BLaER1 treated with 17β-estradiol and CSF1 and Interleukin-3, amounts not matched to agents 10 nM and 100 nM (cell line): ENCODE measurements at regions not wholly inside any gene's neighbourhood (a gene's known extent, or its start where the extent isn't known, plus 50 kb on each side); places are given as distances from the start of the nearest gene placed in this dataset.

Experiments
- H3K27ac ChIP-seq, 11 experiments: shearing (Covaris generic); formaldehyde crosslinking; 2 replicates each; pipeline ENCODE4 v1.8.1; 2022
- H3K27me3 ChIP-seq, 11 experiments: shearing (Covaris generic); formaldehyde crosslinking; 2 replicates each; pipeline ENCODE4 v1.8.1; 2022
- H3K36me3 ChIP-seq, 11 experiments: shearing (Covaris generic); formaldehyde crosslinking; 2 replicates each; pipeline ENCODE4 v1.8.1; 2022
- H3K4me1 ChIP-seq, 10 experiments: shearing (Covaris generic); formaldehyde crosslinking; 2 replicates each; pipeline ENCODE4 v1.8.1; 2022
- H3K4me2 ChIP-seq, 11 experiments: shearing (Covaris generic); formaldehyde crosslinking; 2 replicates each; pipeline ENCODE4 v1.8.1; 2022
- H3K4me3 ChIP-seq, 10 experiments: shearing (Covaris generic); formaldehyde crosslinking; 2 replicates each; pipeline ENCODE4 v1.8.1; 2022
- H3K9ac ChIP-seq, 11 experiments: shearing (Covaris generic); formaldehyde crosslinking; 2 replicates each; pipeline ENCODE4 v1.8.1; 2022
- H3K9me3 ChIP-seq, 11 experiments: shearing (Covaris generic); formaldehyde crosslinking; replicated peaks in 1 of 11; 2 replicates each; pipeline ENCODE4 v1.8.1; 2022
- H4K20me1 ChIP-seq, 11 experiments: shearing (Covaris generic); formaldehyde crosslinking; 2 replicates each; pipeline ENCODE4 v1.8.1; 2022
- Cebpa-rat ChIP-seq, 11 experiments: shearing (Covaris generic); IDR thresholded peaks; 2 replicates each; pipeline ENCODE4 v1.8.1; 2022

DNA sequence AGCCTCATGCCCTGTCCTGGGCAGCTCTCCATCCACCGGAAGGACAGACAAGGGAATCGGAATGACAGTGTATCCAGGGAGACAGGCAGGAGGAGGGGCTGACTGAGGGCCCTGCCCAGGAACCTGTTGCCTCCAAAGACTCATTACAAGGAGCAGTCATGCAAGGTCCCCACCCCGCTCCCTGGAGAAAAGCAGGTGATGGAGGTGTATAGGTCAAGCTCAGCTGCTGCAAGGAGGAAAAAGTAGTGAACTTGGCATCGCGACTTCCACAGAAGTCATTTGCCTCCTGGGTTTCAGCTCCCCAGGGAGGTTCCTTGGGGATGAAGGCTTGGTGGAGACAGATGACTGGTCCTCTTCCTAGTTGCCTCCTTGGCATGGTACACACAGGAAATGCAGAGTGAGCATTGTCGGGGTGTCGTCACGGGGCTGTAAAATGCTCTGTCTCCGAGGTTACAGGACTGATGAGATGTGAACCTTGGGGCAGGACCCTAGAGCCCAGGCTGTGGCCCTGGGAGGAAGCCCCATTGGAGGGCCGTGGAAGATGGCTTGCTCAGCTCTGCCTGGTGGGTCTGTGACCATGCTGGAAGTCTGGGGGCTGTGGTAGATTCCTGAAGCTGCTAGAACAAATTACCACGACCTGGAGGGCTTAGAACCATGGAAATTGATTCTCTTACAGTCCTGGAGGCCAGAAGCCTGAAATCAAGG, 219.6 kb upstream of the C1orf174 start:
- peaks cover 0 to 7% (median 0%) of the 10 kb centered on the region in 11 experiments; a peak in 1 of 22 replicates for H3K27me3 ChIP-seq
- H3K4me1 ChIP-seq, result peaks cover 0 to 10% (median 7%) of the 10 kb centered on the region in 10 experiments; a peak in 7 of 20 replicates
- no peak for TF ChIP-seq Cebpa-rat (IDR thresholded peaks at IDR 0.05)
- no peak overlapping the region for H3K9ac ChIP-seq
- no peaks in the 10 kb centered on the region for H3K36me3 ChIP-seq
- H3K27ac ChIP-seq, result no peak overlapping the region
- H3K4me3 ChIP-seq, result no peak overlapping the region
- H3K4me2 ChIP-seq, result peak overlapping the region in 6 of 11 experiments; percentile 19 to 42 (median 38); a peak in 9 of 22 replicates
- no peaks in the 10 kb centered on the region for H4K20me1 ChIP-seq
- H3K9me3 ChIP-seq, result peaks cover 5 to 12% (median 7%) of the 10 kb centered on the region in 11 experiments; a peak in 20 of 22 replicates

- TF ChIP-seq Cebpa-rat (IDR thresholded peaks at IDR 0.05), result no peak
- Histone ChIP-seq H3K4me1 (peaks cover 0 to 10% (median 7%) of the 10 kb centered on the region in 10 experiments; a peak in 7 of 20 replicates), H3K9ac (no peak overlapping the region), H3K4me2 (no peak overlapping the region), H3K27ac (no peak overlapping the region), H3K4me3 (no peak overlapping the region), H3K9me3 (peaks cover 0 to 1% (median 0%) of the 10 kb centered on the region in 11 experiments; a peak in 3 of 22 replicates), H3K27me3 (peaks cover 0 to 7% (median 0%) of the 10 kb centered on the region in 11 experiments; a peak in 1 of 22 replicates), H4K20me1 (no peaks in the 10 kb centered on the region), H3K36me3 (no peaks in the 10 kb centered on the region)
Measured at GRCh38 chr1:4120557-4121292, 220.7 kb upstream of the C1orf174 start.

- Histone ChIP-seq H3K4me1 (peaks cover 0 to 10% (median 7%) of the 10 kb centered on the region in 10 experiments; a peak in 7 of 20 replicates), H3K36me3 (no peaks in the 10 kb centered on the region), H3K4me3 (no peak overlapping the region), H3K27me3 (peaks cover 0 to 7% (median 0%) of the 10 kb centered on the region in 11 experiments; a peak in 1 of 22 replicates), H3K9me3 (no peaks in the 10 kb centered on the region; a peak in 1 of 22 replicates), H4K20me1 (no peaks in the 10 kb centered on the region), H3K27ac (no peak overlapping the region), H3K4me2 (no peak overlapping the region), H3K9ac (no peak overlapping the region)
- TF ChIP-seq Cebpa-rat (IDR thresholded peaks at IDR 0.05), result no peak
Measured at GRCh38 chr1:4121293-4121684, 221.2 kb upstream of the C1orf174 start.

DNA sequence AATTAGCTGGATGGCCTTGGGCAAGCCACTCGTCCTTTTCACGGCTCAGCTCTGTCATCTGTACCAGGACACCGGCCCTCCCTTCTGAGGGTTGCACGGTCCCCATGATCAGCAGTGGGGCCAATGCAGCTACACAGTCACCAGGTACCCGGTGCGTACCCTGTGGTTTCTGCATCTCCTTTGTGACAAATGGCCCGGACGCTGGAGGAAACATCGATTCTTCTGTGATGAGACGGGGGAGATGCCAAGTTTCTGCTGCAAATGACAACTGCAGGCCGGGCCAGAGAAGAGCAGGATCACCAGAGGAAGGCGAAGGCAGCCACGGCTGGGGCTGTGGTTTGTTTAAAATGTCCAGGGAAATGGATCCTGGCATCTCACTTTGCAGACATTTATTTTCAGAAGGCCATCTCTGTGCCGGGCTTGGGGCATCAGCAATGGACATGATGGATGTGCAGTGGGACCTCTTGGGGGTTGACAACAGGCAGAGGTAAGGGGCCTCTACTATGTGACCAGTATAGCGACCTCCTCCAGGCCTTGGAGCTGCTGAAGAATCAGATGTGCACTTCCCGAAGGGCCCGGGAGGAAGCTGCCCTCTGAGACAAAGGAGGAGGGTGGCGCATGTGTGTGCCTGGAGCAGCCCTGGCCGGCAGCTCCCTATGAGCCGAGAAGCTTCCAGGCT, 221.9 kb upstream of the C1orf174 start:
- Histone ChIP-seq H3K9ac (no peak overlapping the region), H3K9me3 (no peaks in the 10 kb centered on the region), H3K4me1 (peaks cover 0 to 10% (median 7%) of the 10 kb centered on the region in 10 experiments; a peak in 7 of 20 replicates)

DNA sequence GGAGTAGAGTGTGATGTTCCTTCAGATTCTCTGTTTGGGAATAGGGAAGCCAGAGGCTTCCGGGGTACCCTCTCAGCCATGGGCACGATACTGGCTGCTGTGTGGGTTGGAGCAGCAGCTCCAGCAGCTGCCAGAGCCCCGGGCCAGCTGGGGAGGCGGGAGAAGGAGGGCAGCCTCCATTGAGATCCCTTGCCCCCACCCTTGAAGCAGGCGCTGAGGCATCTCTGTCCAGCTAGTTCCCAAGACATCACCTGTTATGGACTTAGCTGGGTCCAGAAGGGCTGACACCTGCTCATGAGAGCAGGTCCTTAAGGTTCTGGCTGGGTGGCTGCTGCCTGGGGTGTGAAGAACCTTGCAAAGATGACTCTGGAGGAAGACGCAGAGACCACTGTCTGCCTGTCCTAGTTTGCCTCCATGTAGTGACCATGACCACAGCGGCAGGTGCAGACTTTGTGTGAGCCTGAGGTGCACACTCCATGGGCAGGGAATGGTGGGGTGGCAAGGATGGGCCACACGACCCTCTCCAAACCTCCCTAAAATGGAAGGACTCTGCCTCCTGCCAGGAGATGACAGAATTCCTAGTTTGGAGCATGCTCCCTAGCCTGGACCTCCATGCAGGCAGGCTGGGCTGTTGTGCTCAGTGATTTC, 222.6 kb upstream of the C1orf174 start:
- H3K36me3 ChIP-seq, result no peaks in the 10 kb centered on the region

More for the DNA sequence above, 221.9 kb upstream of the C1orf174 start:
- H3K4me2 ChIP-seq, result no peak overlapping the region
- no peak overlapping the region for H3K4me3 ChIP-seq
- H3K27ac ChIP-seq, result no peak overlapping the region
- H3K36me3 ChIP-seq, result no peaks in the 10 kb centered on the region
- peaks cover 0 to 7% (median 0%) of the 10 kb centered on the region in 11 experiments; a peak in 1 of 22 replicates for H3K27me3 ChIP-seq
- TF ChIP-seq Cebpa-rat (IDR thresholded peaks at IDR 0.05), result no peak
- no peaks in the 10 kb centered on the region for H4K20me1 ChIP-seq

GRCh38 chr1:4124631-4125145, 224.6 kb upstream of the C1orf174 start:
- Histone ChIP-seq H4K20me1 (no peaks in the 10 kb centered on the region; a peak in 1 of 22 replicates), H3K36me3 (no peaks in the 10 kb centered on the region), H3K27me3 (peaks cover 14 to 30% (median 19%) of the 10 kb centered on the region in 11 experiments), H3K9ac (no peak overlapping the region), H3K9me3 (no peaks in the 10 kb centered on the region), H3K4me3 (no peak overlapping the region), H3K27ac (no peak overlapping the region), H3K4me1 (peaks cover 0 to 12% (median 7%) of the 10 kb centered on the region in 10 experiments; a peak in 11 of 20 replicates), H3K4me2 (no peak overlapping the region)
- no peak for TF ChIP-seq Cebpa-rat (IDR thresholded peaks at IDR 0.05)

More for the DNA sequence above, 222.6 kb upstream of the C1orf174 start:
- Histone ChIP-seq H3K9me3 (no peaks in the 10 kb centered on the region), H3K4me2 (no peak overlapping the region), H3K4me1 (peaks cover 0 to 10% (median 7%) of the 10 kb centered on the region in 10 experiments; a peak in 7 of 20 replicates), H3K27ac (no peak overlapping the region), H3K27me3 (peaks cover 0 to 11% (median 0%) of the 10 kb centered on the region in 11 experiments; a peak in 7 of 22 replicates), H3K9ac (no peak overlapping the region), H3K4me3 (no peak overlapping the region), H4K20me1 (no peaks in the 10 kb centered on the region; a peak in 1 of 22 replicates)
- TF ChIP-seq Cebpa-rat (IDR thresholded peaks at IDR 0.05), result no peak

- H3K27me3 ChIP-seq, result peaks cover 23 to 37% (median 31%) of the 10 kb centered on the region in 11 experiments
- TF ChIP-seq Cebpa-rat (IDR thresholded peaks at IDR 0.05), result no peak
- H4K20me1 ChIP-seq, result no peaks in the 10 kb centered on the region; a peak in 1 of 22 replicates
- no peak overlapping the region for H3K9ac ChIP-seq
- no peak overlapping the region for H3K4me3 ChIP-seq
- H3K9me3 ChIP-seq, result no peaks in the 10 kb centered on the region
- H3K27ac ChIP-seq, result no peak overlapping the region
- H3K4me1 ChIP-seq, result peaks cover 0 to 24% (median 12%) of the 10 kb centered on the region in 10 experiments; a peak in 10 of 20 replicates
- no peaks in the 10 kb centered on the region for H3K36me3 ChIP-seq
- no peak overlapping the region for H3K4me2 ChIP-seq
Measured at GRCh38 chr1:4126251-4126650, 226.2 kb upstream of the C1orf174 start.
